Ishikawa (cell line): ENCODE measurements at regions not wholly inside any gene's neighbourhood (a gene's known extent, or its start where the extent isn't known, plus 50 kb on each side); places are given as distances from the start of the nearest gene placed in this dataset.

Source experiments
- CEBPB ChIP-seq: IDR thresholded peaks from 2 replicates; pipeline ENCODE4 v1.6.1; 2012
- EGR1 ChIP-seq: IDR thresholded peaks from 2 replicates; pipeline ENCODE4 v1.6.1; 2012
- EP300 ChIP-seq: IDR thresholded peaks from 2 replicates; pipeline ENCODE4 v1.6.1; 2012; ENCODE audit warnings: borderline replicate concordance
- FOXM1 ChIP-seq: IDR thresholded peaks from 2 replicates; pipeline ENCODE4 v1.6.1; 2012; ENCODE audit warnings: low read depth, borderline replicate concordance
- MAX ChIP-seq: IDR thresholded peaks from 2 replicates; pipeline ENCODE4 v1.6.1; 2012
- NFIC ChIP-seq: IDR thresholded peaks from 2 replicates; pipeline ENCODE4 v1.6.1; 2012
- RAD21 ChIP-seq: IDR thresholded peaks from 2 replicates; pipeline ENCODE4 v1.6.1; 2012; ENCODE audit warnings: low read depth
- TEAD4 ChIP-seq: IDR thresholded peaks from 2 replicates; pipeline ENCODE4 v1.6.1; 2012
- YY1 ChIP-seq: IDR thresholded peaks from 2 replicates; pipeline ENCODE4 v1.6.1; 2012; ENCODE audit warnings: low read depth
- ZBTB7A ChIP-seq: IDR thresholded peaks from 2 replicates; pipeline ENCODE4 v1.6.1; 2012; ENCODE audit warnings: low read depth
- TF ChIP-seq, protein P1 (sequence below): IDR thresholded peaks from 2 replicates; pipeline ENCODE4 v1.6.1; 2012; ENCODE audit warnings: low read depth, mild to moderate bottlenecking
- TF ChIP-seq, protein P2 (sequence below): IDR thresholded peaks from 2 replicates; pipeline ENCODE4 v1.6.1; 2012

GRCh38 chr2:180314086-180314485 lies 307.0 kb upstream of the CWC22 start:
- TF ChIP-seq RAD21 (no peak), ZBTB7A (no peak), FOXM1 (no peak), TEAD4 (no peak), CEBPB (no peak), EP300 (no peak), YY1 (no peak), NFIC (no peak), MAX (no peak), EGR1 (no peak)
- TF ChIP-seq, protein P1, sequence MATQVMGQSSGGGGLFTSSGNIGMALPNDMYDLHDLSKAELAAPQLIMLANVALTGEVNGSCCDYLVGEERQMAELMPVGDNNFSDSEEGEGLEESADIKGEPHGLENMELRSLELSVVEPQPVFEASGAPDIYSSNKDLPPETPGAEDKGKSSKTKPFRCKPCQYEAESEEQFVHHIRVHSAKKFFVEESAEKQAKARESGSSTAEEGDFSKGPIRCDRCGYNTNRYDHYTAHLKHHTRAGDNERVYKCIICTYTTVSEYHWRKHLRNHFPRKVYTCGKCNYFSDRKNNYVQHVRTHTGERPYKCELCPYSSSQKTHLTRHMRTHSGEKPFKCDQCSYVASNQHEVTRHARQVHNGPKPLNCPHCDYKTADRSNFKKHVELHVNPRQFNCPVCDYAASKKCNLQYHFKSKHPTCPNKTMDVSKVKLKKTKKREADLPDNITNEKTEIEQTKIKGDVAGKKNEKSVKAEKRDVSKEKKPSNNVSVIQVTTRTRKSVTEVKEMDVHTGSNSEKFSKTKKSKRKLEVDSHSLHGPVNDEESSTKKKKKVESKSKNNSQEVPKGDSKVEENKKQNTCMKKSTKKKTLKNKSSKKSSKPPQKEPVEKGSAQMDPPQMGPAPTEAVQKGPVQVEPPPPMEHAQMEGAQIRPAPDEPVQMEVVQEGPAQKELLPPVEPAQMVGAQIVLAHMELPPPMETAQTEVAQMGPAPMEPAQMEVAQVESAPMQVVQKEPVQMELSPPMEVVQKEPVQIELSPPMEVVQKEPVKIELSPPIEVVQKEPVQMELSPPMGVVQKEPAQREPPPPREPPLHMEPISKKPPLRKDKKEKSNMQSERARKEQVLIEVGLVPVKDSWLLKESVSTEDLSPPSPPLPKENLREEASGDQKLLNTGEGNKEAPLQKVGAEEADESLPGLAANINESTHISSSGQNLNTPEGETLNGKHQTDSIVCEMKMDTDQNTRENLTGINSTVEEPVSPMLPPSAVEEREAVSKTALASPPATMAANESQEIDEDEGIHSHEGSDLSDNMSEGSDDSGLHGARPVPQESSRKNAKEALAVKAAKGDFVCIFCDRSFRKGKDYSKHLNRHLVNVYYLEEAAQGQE = no peak
- TF ChIP-seq, protein P2, sequence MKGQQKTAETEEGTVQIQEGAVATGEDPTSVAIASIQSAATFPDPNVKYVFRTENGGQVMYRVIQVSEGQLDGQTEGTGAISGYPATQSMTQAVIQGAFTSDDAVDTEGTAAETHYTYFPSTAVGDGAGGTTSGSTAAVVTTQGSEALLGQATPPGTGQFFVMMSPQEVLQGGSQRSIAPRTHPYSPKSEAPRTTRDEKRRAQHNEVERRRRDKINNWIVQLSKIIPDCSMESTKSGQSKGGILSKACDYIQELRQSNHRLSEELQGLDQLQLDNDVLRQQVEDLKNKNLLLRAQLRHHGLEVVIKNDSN = no peak
